ENCODE measurements at regions not wholly inside any gene's neighbourhood (a gene's known extent, or its start where the extent isn't known, plus 50 kb on each side); places are given as distances from the start of the nearest gene placed in this dataset.
A peak's percentile ranks its signal among the peaks of the same experiment; 100 is the strongest.

GRCh38 chr9:82512728-82513127 is 524.2 kb downstream of the SPATA31D1 start:
- ATAC-seq (ENCODE audit: low read depth in 2 of 2), result no peak
- Mint-ChIP-seq H3K4me1 (peaks cover 0 to 2% (median 0%) of the 10 kb centered on the region in 3 donors), H3K27me3 (peaks cover 0 to 4% (median 0%) of the 10 kb centered on the region in 3 donors)

GRCh38 chr9:82513242-82513751 is 524.7 kb downstream of the SPATA31D1 start:
- no peak overlapping the region for H3K4me3 Mint-ChIP-seq
- H3K9me3 Mint-ChIP-seq, result peaks cover 0 to 2% (median 0%) of the 10 kb centered on the region in 7 donors
- DNase-seq, result no peak

More at GRCh38 chr9:82512728-82513127, 524.2 kb downstream of the SPATA31D1 start:
- no peak overlapping the region for H3K27ac Mint-ChIP-seq
- no peaks in the 10 kb centered on the region for H3K36me3 Mint-ChIP-seq
- DNase-seq, result no peak
- peaks cover 0 to 4% (median 0%) of the 10 kb centered on the region in 7 donors for H3K9me3 Mint-ChIP-seq
- H3K4me3 Mint-ChIP-seq, result no peak overlapping the region

GRCh38 chr9:82513976-82514735 is 525.6 kb downstream of the SPATA31D1 start:
- H3K27ac Mint-ChIP-seq, result no peak overlapping the region
- H3K4me1 Mint-ChIP-seq, result peaks cover 0 to 2% (median 0%) of the 10 kb centered on the region in 3 donors
- peaks cover 0 to 4% (median 0%) of the 10 kb centered on the region in 3 donors for H3K27me3 Mint-ChIP-seq
- no peaks in the 10 kb centered on the region for H3K36me3 Mint-ChIP-seq
- DNase-seq (no peak), ATAC-seq (ENCODE audit: low read depth in 2 of 2) (no peak)
- H3K4me3 Mint-ChIP-seq, result no peak overlapping the region
- peaks cover 0 to 2% (median 0%) of the 10 kb centered on the region in 7 donors for H3K9me3 Mint-ChIP-seq

More at GRCh38 chr9:82513242-82513751, 524.7 kb downstream of the SPATA31D1 start:
- Mint-ChIP-seq H3K27ac (no peak overlapping the region), H3K4me1 (peaks cover 0 to 2% (median 0%) of the 10 kb centered on the region in 3 donors), H3K36me3 (no peaks in the 10 kb centered on the region), H3K27me3 (peaks cover 0 to 4% (median 0%) of the 10 kb centered on the region in 3 donors)
- ATAC-seq (ENCODE audit: low read depth in 2 of 2), result no peak

- H3K4me3 Mint-ChIP-seq, result no peak overlapping the region
- H3K27me3 Mint-ChIP-seq, result peaks cover 0 to 4% (median 0%) of the 10 kb centered on the region in 3 donors
- H3K27ac Mint-ChIP-seq, result no peak overlapping the region
- DNase-seq, result no peak
- H3K36me3 Mint-ChIP-seq, result no peaks in the 10 kb centered on the region
- no peaks in the 10 kb centered on the region for H3K4me1 Mint-ChIP-seq
- H3K9me3 Mint-ChIP-seq, result peaks cover 0 to 2% (median 0%) of the 10 kb centered on the region in 7 donors
- ATAC-seq (ENCODE audit: low read depth in 2 of 2), result no peak
These were observed 530.3 kb downstream of the SPATA31D1 start for GRCh38 chr9:82518868-82519267.

- Mint-ChIP-seq H3K4me3 (no peak overlapping the region), H3K27me3 (peaks cover 0 to 4% (median 0%) of the 10 kb centered on the region in 3 donors), H3K9me3 (peaks cover 0 to 2% (median 0%) of the 10 kb centered on the region in 7 donors)
These were observed 530.8 kb downstream of the SPATA31D1 start for GRCh38 chr9:82519332-82519731.

GRCh38 chr9:82524407-82524806 is 535.8 kb downstream of the SPATA31D1 start:
- Mint-ChIP-seq H3K27ac (peak overlapping the region in 1 of 6 donors; percentile 4), H3K4me1 (peaks cover 0 to 5% (median 0%) of the 10 kb centered on the region in 3 donors), H3K4me3 (no peak overlapping the region), H3K36me3 (peaks cover 4 to 17% of the 10 kb centered on the region in 2 donors), H3K27me3 (no peaks in the 10 kb centered on the region), H3K9me3 (peaks cover 4 to 26% (median 18%) of the 10 kb centered on the region in 7 donors)
- no peak for DNase-seq
- ATAC-seq (ENCODE audit: low read depth in 2 of 2), result no peak

More at GRCh38 chr9:82519332-82519731, 530.8 kb downstream of the SPATA31D1 start:
- no peaks in the 10 kb centered on the region for H3K36me3 Mint-ChIP-seq
- ATAC-seq (ENCODE audit: low read depth in 2 of 2) (no peak), DNase-seq (no peak)
- peaks cover 0 to 3% (median 0%) of the 10 kb centered on the region in 3 donors for H3K4me1 Mint-ChIP-seq
- H3K27ac Mint-ChIP-seq, result no peak overlapping the region

- Mint-ChIP-seq H3K4me3 (no peak overlapping the region), H3K4me1 (peaks cover 0 to 5% (median 0%) of the 10 kb centered on the region in 3 donors), H3K27me3 (no peaks in the 10 kb centered on the region), H3K36me3 (peaks cover 4 to 17% of the 10 kb centered on the region in 2 donors), H3K27ac (no peak overlapping the region), H3K9me3 (peaks cover 4 to 26% (median 18%) of the 10 kb centered on the region in 7 donors)
- DNase-seq (no peak), ATAC-seq (ENCODE audit: low read depth in 2 of 2) (no peak)
These were observed 536.4 kb downstream of the RASEF start for GRCh38 chr9:82526577-82526976.

GRCh38 chr9:82531795-82532194 is 531.1 kb downstream of the RASEF start:
- ATAC-seq (ENCODE audit: low read depth in 2 of 2), result no peak
- Mint-ChIP-seq H3K9me3 (peaks cover 4 to 18% (median 16%) of the 10 kb centered on the region in 7 donors), H3K27ac (no peak overlapping the region), H3K27me3 (no peaks in the 10 kb centered on the region), H3K4me1 (no peaks in the 10 kb centered on the region), H3K4me3 (no peak overlapping the region), H3K36me3 (peaks cover 3 to 16% of the 10 kb centered on the region in 2 donors)
- no peak for DNase-seq

- DNase-seq (no peak), ATAC-seq (ENCODE audit: low read depth in 2 of 2) (no peak)
- Mint-ChIP-seq H3K36me3 (peaks cover 0 to 8% of the 10 kb centered on the region in 2 donors), H3K27me3 (no peaks in the 10 kb centered on the region), H3K4me3 (no peak overlapping the region), H3K27ac (no peak overlapping the region), H3K4me1 (no peaks in the 10 kb centered on the region), H3K9me3 (peaks cover 4 to 11% (median 9%) of the 10 kb centered on the region in 7 donors)
These were observed 530.3 kb downstream of the RASEF start for GRCh38 chr9:82532504-82533180.

GRCh38 chr9:82535432-82535998 is 527.4 kb downstream of the RASEF start:
- DNase-seq (no peak), ATAC-seq (ENCODE audit: low read depth in 2 of 2) (no peak)
- Mint-ChIP-seq H3K4me3 (no peak overlapping the region), H3K27ac (no peak overlapping the region), H3K36me3 (no peaks in the 10 kb centered on the region), H3K9me3 (no peaks in the 10 kb centered on the region), H3K4me1 (no peaks in the 10 kb centered on the region), H3K27me3 (no peaks in the 10 kb centered on the region)

- DNase-seq (no peak), ATAC-seq (ENCODE audit: low read depth in 2 of 2) (no peak)
- Mint-ChIP-seq H3K27me3 (no peaks in the 10 kb centered on the region), H3K4me1 (no peaks in the 10 kb centered on the region), H3K27ac (no peak overlapping the region), H3K9me3 (no peaks in the 10 kb centered on the region), H3K36me3 (no peaks in the 10 kb centered on the region), H3K4me3 (no peak overlapping the region)
These were observed 524.3 kb downstream of the RASEF start for GRCh38 chr9:82538634-82539033.

GRCh38 chr9:82539146-82539545 is 523.8 kb downstream of the RASEF start:
- ATAC-seq (ENCODE audit: low read depth in 2 of 2) (no peak), DNase-seq (no peak)
- Mint-ChIP-seq H3K4me1 (no peaks in the 10 kb centered on the region), H3K36me3 (no peaks in the 10 kb centered on the region), H3K27me3 (no peaks in the 10 kb centered on the region), H3K4me3 (no peak overlapping the region), H3K9me3 (no peaks in the 10 kb centered on the region), H3K27ac (no peak overlapping the region)

- H3K4me3 Mint-ChIP-seq, result no peak overlapping the region
- peak overlapping the region in 2 of 6 donors; percentile 2 to 76 for H3K27ac Mint-ChIP-seq
- no peaks in the 10 kb centered on the region for H3K36me3 Mint-ChIP-seq
- ATAC-seq (ENCODE audit: low read depth in 2 of 2) (no peak), DNase-seq (no peak)
- peaks cover 0 to 4% (median 0%) of the 10 kb centered on the region in 3 donors for H3K27me3 Mint-ChIP-seq
- no peaks in the 10 kb centered on the region for H3K4me1 Mint-ChIP-seq
- no peaks in the 10 kb centered on the region for H3K9me3 Mint-ChIP-seq
These were observed 522.9 kb downstream of the RASEF start for GRCh38 chr9:82539856-82540579.
